Ascending aorta (tissue), 2 donors: ENCODE measurements at regions not wholly inside any gene's neighbourhood (a gene's known extent, or its start where the extent isn't known, plus 50 kb on each side); places are given as distances from the start of the nearest gene placed in this dataset.

Experiments
- DNase-seq, 2 donors: peaks; one replicate each; pipeline ENCODE4 v3.0.0-alpha.2; 2019; ENCODE audit warnings: low spot score in 2 of 2
- H3K27ac ChIP-seq, 2 donors: fragments of 200-600 bp; sonication (generic); one replicate each; pipeline ENCODE4 v1.5.1; 2016 to 2017; ENCODE audit warnings: mild to moderate bottlenecking in 1 of 2
- H3K27me3 ChIP-seq: fragments of 200-600 bp; sonication (generic); one replicate; pipeline ENCODE4 v1.5.1; 2017
- H3K36me3 ChIP-seq, 2 donors: fragments of 200-600 bp; sonication (generic); one replicate each; pipeline ENCODE4 v1.5.1; 2016
- H3K4me1 ChIP-seq, 2 donors: fragments of 200-600 bp; sonication (generic); one replicate each; pipeline ENCODE4 v1.5.1; 2016 to 2017; ENCODE audit warnings: mild to moderate bottlenecking in 1 of 2
- H3K4me3 ChIP-seq, 2 donors: fragments of 200-600 bp; sonication (generic); one replicate each; pipeline ENCODE4 v1.5.1; 2016 to 2017; ENCODE audit warnings: mild to moderate bottlenecking in 1 of 2
- H3K9me3 ChIP-seq, 2 donors: fragments of 200-600 bp; sonication (generic); one replicate each; pipeline ENCODE4 v1.5.1; 2016
- CTCF ChIP-seq, 3 experiments: fragments of 200-600 bp in 2 of 3; fragments of 450-650 bp in 1 of 3; sonication (generic) in 2 of 3; IDR thresholded peaks; one replicate each; pipeline ENCODE4 v1.5.1; 2016 to 2019; ENCODE audit warnings: antibody characterized with exemption in 3 of 3, mild to moderate bottlenecking in 1 of 3, moderate library complexity in 1 of 3
- intact Hi-C: fragments of 100-400 bp; cut with DNase I; formaldehyde crosslinking; loops from one replicate; pipeline ENCODE4 v1.15.1; 2023

GRCh38 chr11:28837599-28837998 lies 729.4 kb downstream of the METTL15 start:
- DNase-seq = no peak
- Histone ChIP-seq H3K9me3 (peaks cover 0 to 2% of the 10 kb centered on the region in 2 donors), H3K4me3 (no peak overlapping the region), H3K4me1 (peaks cover 0 to 2% of the 10 kb centered on the region in 2 donors), H3K27ac (no peak overlapping the region), H3K27me3 (no peaks in the 10 kb centered on the region), H3K36me3 (no peaks in the 10 kb centered on the region)
- intact Hi-C loops = no loop called here
- no peak for TF ChIP-seq CTCF (IDR thresholded peaks at IDR 0.05)

- peak overlapping the region; percentile 57 to 65 for H3K27ac ChIP-seq
- no peaks in the 10 kb centered on the region for H3K36me3 ChIP-seq
- H3K27me3 ChIP-seq = no peaks in the 10 kb centered on the region
- peaks cover 0 to 2% of the 10 kb centered on the region in 2 donors for H3K4me1 ChIP-seq
- no peak overlapping the region for H3K4me3 ChIP-seq
- intact Hi-C loops = no loop called here
- no peak for TF ChIP-seq CTCF (IDR thresholded peaks at IDR 0.05)
- no peak for DNase-seq
- peaks cover 0 to 4% of the 10 kb centered on the region in 2 donors for H3K9me3 ChIP-seq
These were observed 728.3 kb downstream of the METTL15 start for GRCh38 chr11:28836285-28837081.

GRCh38 chr11:28835790-28836189 lies 727.6 kb downstream of the METTL15 start:
- no peak overlapping the region for H3K4me3 ChIP-seq
- no peak for DNase-seq
- no peaks in the 10 kb centered on the region for H3K27me3 ChIP-seq
- intact Hi-C loops = no loop called here
- no peak for TF ChIP-seq CTCF (IDR thresholded peaks at IDR 0.05)
- H3K9me3 ChIP-seq = peaks cover 0 to 4% of the 10 kb centered on the region in 2 donors
- peak overlapping the region; percentile 57 to 65 for H3K27ac ChIP-seq
- no peaks in the 10 kb centered on the region for H3K36me3 ChIP-seq
- H3K4me1 ChIP-seq = peaks cover 0 to 2% of the 10 kb centered on the region in 2 donors

GRCh38 chr11:28835317-28835716 lies 727.1 kb downstream of the METTL15 start:
- H3K4me1 ChIP-seq = peaks cover 0 to 2% of the 10 kb centered on the region in 2 donors
- no peaks in the 10 kb centered on the region for H3K36me3 ChIP-seq
- TF ChIP-seq CTCF (IDR thresholded peaks at IDR 0.05) = no peak
- DNase-seq = no peak
- intact Hi-C loops = no loop called here
- peak overlapping the region in 1 of 2 donors; percentile 65 for H3K27ac ChIP-seq
- H3K4me3 ChIP-seq = no peak overlapping the region
- peaks cover 0 to 4% of the 10 kb centered on the region in 2 donors for H3K9me3 ChIP-seq
- no peaks in the 10 kb centered on the region for H3K27me3 ChIP-seq

- Histone ChIP-seq H3K4me3 (no peak overlapping the region), H3K4me1 (peaks cover 0 to 2% of the 10 kb centered on the region in 2 donors), H3K27ac (no peak overlapping the region), H3K36me3 (no peaks in the 10 kb centered on the region), H3K27me3 (no peaks in the 10 kb centered on the region), H3K9me3 (peaks cover 0 to 4% of the 10 kb centered on the region in 2 donors)
- TF ChIP-seq CTCF (IDR thresholded peaks at IDR 0.05) = no peak
- intact Hi-C loops = no loop called here
- no peak for DNase-seq
These were observed 726.7 kb downstream of the METTL15 start for GRCh38 chr11:28834877-28835276.
